ENCODE measurements at regions not wholly inside any gene's neighbourhood (a gene's known extent, or its start where the extent isn't known, plus 50 kb on each side); places are given as distances from the start of the nearest gene placed in this dataset.

DNA sequence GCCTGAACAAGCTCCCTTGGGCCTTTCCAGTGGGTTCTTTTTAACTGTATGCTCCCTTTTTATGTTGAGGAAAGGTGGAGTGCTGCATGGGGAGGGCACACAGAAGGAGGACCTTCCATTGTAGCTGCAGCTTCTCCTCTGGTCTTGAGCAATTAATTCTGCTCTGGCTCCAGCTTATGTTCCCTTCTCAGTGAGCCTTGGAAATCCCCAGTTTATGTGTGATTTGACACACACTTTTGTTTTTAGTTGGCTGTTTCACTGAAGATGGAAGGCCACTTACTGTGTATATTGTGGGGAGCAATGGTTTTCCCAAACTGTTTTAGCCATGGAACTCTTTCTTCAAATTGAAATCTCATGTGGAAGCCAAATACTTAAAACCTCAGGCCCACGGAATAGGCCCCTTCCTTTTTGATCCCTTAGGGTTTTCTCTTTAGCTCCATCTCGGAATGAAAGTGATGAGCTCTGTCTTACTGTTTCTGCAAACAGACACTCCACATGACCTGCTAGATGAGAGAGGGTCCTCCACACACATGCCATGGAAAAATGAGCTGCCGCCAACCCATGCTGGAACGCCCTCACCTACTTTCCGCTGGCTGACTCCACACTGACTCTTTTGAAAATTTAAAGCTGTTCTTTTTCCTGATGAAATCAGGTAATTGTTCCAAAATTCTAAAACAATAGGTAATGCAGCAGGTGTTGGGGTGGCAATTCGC lies 280.9 kb upstream of the SIX2 start:
- no peak overlapping the region for H3K27ac ChIP-seq (ENCODE audit: low read depth, low read length, poor library complexity, severe bottlenecking)
- ChIA-PET POLR2A (ENCODE audit: low non-redundant PET) (no interaction called here), CTCF (no interaction called here)

DNA sequence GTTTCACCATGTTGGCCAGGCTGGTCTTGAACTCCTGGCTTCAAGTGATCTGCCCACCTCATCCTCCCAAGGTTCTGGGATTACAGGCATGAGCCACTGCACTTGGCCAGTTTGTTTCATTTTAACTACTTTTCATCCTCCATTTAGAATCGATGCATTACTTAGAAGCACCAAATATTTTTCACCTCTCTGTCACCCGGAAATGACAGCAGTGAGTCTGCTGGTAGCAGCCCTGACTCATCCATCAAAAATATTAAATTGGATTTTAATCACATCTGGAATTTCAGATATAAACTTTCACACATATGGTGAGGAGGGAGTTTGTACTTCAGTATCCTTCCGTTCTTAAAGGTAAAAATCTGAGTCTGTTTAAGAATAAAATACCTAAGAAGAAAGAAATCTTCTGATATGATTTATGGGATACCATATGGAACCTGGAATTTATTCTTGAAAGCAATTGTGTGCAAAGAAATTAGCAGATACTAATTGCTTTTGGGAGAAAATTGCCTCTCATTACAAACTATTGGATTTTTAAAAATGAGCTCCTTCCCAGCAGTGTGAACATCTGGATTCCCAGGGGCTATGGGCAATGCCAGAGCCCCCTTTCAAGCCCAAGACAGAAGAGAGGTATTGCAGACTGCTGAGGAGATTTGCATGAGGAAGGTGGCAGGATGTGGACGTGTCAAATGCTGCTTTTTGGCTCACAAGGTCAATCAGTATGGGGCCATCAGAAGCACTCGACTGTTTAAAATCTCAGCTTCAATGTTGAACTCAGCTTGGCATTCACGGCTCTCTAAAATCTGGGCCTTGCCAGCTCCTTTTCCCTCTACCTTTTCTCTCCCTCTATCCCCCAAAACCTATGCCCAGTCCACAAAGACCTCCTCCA lies 279.5 kb upstream of the SIX2 start:
- H3K9me3 ChIP-seq (ENCODE audit: low read depth, low read length, poor library complexity, severe bottlenecking): no peaks in the 10 kb centered on the region
- H3K4me3 ChIP-seq (ENCODE audit: low read depth, low read length, poor library complexity, severe bottlenecking): no peak overlapping the region
- no peaks in the 10 kb centered on the region for H3K4me1 ChIP-seq (ENCODE audit: insufficient read depth, low read length, poor library complexity, severe bottlenecking)
- no TSS peak for BruUV-seq (replicated peaks)
- TF ChIP-seq EZH2 (IDR thresholded peaks at IDR 0.05; ENCODE audit: borderline replicate concordance, low read depth, low read length, poor library complexity, severe bottlenecking): no peak
- TF ChIP-seq, protein P1, sequence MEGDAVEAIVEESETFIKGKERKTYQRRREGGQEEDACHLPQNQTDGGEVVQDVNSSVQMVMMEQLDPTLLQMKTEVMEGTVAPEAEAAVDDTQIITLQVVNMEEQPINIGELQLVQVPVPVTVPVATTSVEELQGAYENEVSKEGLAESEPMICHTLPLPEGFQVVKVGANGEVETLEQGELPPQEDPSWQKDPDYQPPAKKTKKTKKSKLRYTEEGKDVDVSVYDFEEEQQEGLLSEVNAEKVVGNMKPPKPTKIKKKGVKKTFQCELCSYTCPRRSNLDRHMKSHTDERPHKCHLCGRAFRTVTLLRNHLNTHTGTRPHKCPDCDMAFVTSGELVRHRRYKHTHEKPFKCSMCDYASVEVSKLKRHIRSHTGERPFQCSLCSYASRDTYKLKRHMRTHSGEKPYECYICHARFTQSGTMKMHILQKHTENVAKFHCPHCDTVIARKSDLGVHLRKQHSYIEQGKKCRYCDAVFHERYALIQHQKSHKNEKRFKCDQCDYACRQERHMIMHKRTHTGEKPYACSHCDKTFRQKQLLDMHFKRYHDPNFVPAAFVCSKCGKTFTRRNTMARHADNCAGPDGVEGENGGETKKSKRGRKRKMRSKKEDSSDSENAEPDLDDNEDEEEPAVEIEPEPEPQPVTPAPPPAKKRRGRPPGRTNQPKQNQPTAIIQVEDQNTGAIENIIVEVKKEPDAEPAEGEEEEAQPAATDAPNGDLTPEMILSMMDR (conservative IDR thresholded peaks at IDR 0.05; ENCODE audit: low read depth, low read length): no peak
- no peaks in the 10 kb centered on the region for H3K27me3 ChIP-seq (replicated peaks; ENCODE audit: insufficient read depth, low read depth, low read length, poor library complexity)
- intact Hi-C loops (cut with micrococcal nuclease; ENCODE audit: unreplicated experiment): no loop called here
- H3K27ac ChIP-seq (ENCODE audit: low read depth, low read length, poor library complexity, severe bottlenecking): no peak overlapping the region
- H3K36me3 ChIP-seq (ENCODE audit: insufficient read depth, low read length, poor library complexity, severe bottlenecking): no peaks in the 10 kb centered on the region
- POLR2A ChIA-PET (ENCODE audit: low non-redundant PET): no interaction called here
- no peak for DNase-seq (ENCODE audit: low spot score)
- CTCF ChIA-PET: no interaction called here

More for the DNA sequence above, 280.9 kb upstream of the SIX2 start:
- no peak overlapping the region for H3K4me3 ChIP-seq (ENCODE audit: low read depth, low read length, poor library complexity, severe bottlenecking)
- TF ChIP-seq, protein P1 (conservative IDR thresholded peaks at IDR 0.05; ENCODE audit: low read depth, low read length): no peak
- TF ChIP-seq EZH2 (IDR thresholded peaks at IDR 0.05; ENCODE audit: borderline replicate concordance, low read depth, low read length, poor library complexity, severe bottlenecking): no peak
- no peaks in the 10 kb centered on the region for H3K27me3 ChIP-seq (replicated peaks; ENCODE audit: insufficient read depth, low read depth, low read length, poor library complexity)
- DNase-seq (ENCODE audit: low spot score): no peak
- intact Hi-C loops (cut with micrococcal nuclease; ENCODE audit: unreplicated experiment): no loop called here
- H3K4me1 ChIP-seq (ENCODE audit: insufficient read depth, low read length, poor library complexity, severe bottlenecking): no peaks in the 10 kb centered on the region
- no peaks in the 10 kb centered on the region for H3K36me3 ChIP-seq (ENCODE audit: insufficient read depth, low read length, poor library complexity, severe bottlenecking)
- BruUV-seq (replicated peaks): no TSS peak
- no peaks in the 10 kb centered on the region for H3K9me3 ChIP-seq (ENCODE audit: low read depth, low read length, poor library complexity, severe bottlenecking)

DNA sequence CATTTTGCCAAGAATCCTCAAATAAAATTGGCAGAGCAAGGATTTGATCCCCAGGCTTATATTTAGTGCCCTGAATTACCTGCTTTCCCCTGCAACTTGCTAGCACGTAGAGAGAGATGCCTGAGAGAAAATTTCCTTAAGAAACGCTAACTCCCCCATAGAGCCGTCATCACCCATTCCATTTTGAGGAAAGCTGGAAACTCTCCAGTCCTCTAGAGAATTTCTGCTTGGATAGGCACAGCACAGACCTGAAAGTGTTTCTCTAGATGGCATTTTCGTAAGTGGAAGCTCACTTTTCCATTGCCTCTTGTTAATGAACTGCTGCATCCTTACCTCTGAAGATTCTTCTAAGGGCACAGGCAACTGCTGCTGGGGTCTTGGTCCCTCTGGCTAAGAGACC lies 277.8 kb upstream of the SIX2 start:
- H3K4me1 ChIP-seq (ENCODE audit: insufficient read depth, low read length, poor library complexity, severe bottlenecking): no peaks in the 10 kb centered on the region
- no peak overlapping the region for H3K27ac ChIP-seq (ENCODE audit: low read depth, low read length, poor library complexity, severe bottlenecking)
- no peak overlapping the region for H3K4me3 ChIP-seq (ENCODE audit: low read depth, low read length, poor library complexity, severe bottlenecking)
- CTCF ChIA-PET: no interaction called here
- no peak for DNase-seq (ENCODE audit: low spot score)
- no peaks in the 10 kb centered on the region for H3K27me3 ChIP-seq (replicated peaks; ENCODE audit: insufficient read depth, low read depth, low read length, poor library complexity)
- H3K9me3 ChIP-seq (ENCODE audit: low read depth, low read length, poor library complexity, severe bottlenecking): no peaks in the 10 kb centered on the region
- POLR2A ChIA-PET (ENCODE audit: low non-redundant PET): no interaction called here
- intact Hi-C loops (cut with micrococcal nuclease; ENCODE audit: unreplicated experiment): no loop called here
- no TSS peak for BruUV-seq (replicated peaks)
- no peaks in the 10 kb centered on the region for H3K36me3 ChIP-seq (ENCODE audit: insufficient read depth, low read length, poor library complexity, severe bottlenecking)
- no peak for TF ChIP-seq EZH2 (IDR thresholded peaks at IDR 0.05; ENCODE audit: borderline replicate concordance, low read depth, low read length, poor library complexity, severe bottlenecking)
- TF ChIP-seq, protein P1 (conservative IDR thresholded peaks at IDR 0.05; ENCODE audit: low read depth, low read length): no peak

Data from A673 (cell line).